ENCODE measurements at regions not wholly inside any gene's neighbourhood (a gene's known extent, or its start where the extent isn't known, plus 50 kb on each side); places are given as distances from the start of the nearest gene placed in this dataset.

GRCh38 chr1:217021956-217022355, 298.7 kb upstream of the ESRRG start:
- Histone ChIP-seq H3K4me3 (ENCODE audit: extremely low read depth, insufficient read depth, low read length, poor library complexity, severe bottlenecking) (no peak overlapping the region), H3K9me3 (ENCODE audit: control insufficient read depth, low read length) (no peaks in the 10 kb centered on the region), H3K4me1 (ENCODE audit: control insufficient read depth, insufficient read depth, low read length, poor library complexity, severe bottlenecking) (no peaks in the 10 kb centered on the region), H3K36me3 (ENCODE audit: control insufficient read depth, insufficient read depth, low read length) (no peaks in the 10 kb centered on the region), H3K27ac (ENCODE audit: low read depth, low read length, severe bottlenecking) (no peak overlapping the region)
- 100% methylated on average over 1 of the region's 2 CpGs; no CpG with 5 or more reads in 1 of the 2 experiments for WGBS, 2 experiments (ENCODE audit: insufficient coverage in 2 of 2)

- 60% methylated on average over 1 of the region's 2 CpGs; no CpG with 5 or more reads in 1 of the 2 experiments for WGBS, 2 experiments (ENCODE audit: insufficient coverage in 2 of 2)
- no peak overlapping the region for H3K27ac ChIP-seq (ENCODE audit: low read depth, low read length, severe bottlenecking)
- H3K4me3 ChIP-seq (ENCODE audit: extremely low read depth, insufficient read depth, low read length, poor library complexity, severe bottlenecking), result no peak overlapping the region
Measured at GRCh38 chr1:217021400-217021799, 298.2 kb upstream of the ESRRG start.

GRCh38 chr1:217019475-217019874, 296.2 kb upstream of the ESRRG start:
- Histone ChIP-seq H3K27ac (ENCODE audit: low read depth, low read length, severe bottlenecking) (no peak overlapping the region), H3K4me3 (ENCODE audit: extremely low read depth, insufficient read depth, low read length, poor library complexity, severe bottlenecking) (no peak overlapping the region), H3K36me3 (ENCODE audit: control insufficient read depth, insufficient read depth, low read length) (no peaks in the 10 kb centered on the region), H3K4me1 (ENCODE audit: control insufficient read depth, insufficient read depth, low read length, poor library complexity, severe bottlenecking) (no peaks in the 10 kb centered on the region), H3K9me3 (ENCODE audit: control insufficient read depth, low read length) (no peaks in the 10 kb centered on the region)
- no CpG with 5 or more reads among the region's 2 CpGs for WGBS, 2 experiments (ENCODE audit: insufficient coverage in 2 of 2)

More at GRCh38 chr1:217021400-217021799, 298.2 kb upstream of the ESRRG start:
- H3K36me3 ChIP-seq (ENCODE audit: control insufficient read depth, insufficient read depth, low read length), result no peaks in the 10 kb centered on the region
- H3K9me3 ChIP-seq (ENCODE audit: control insufficient read depth, low read length), result no peaks in the 10 kb centered on the region
- no peaks in the 10 kb centered on the region for H3K4me1 ChIP-seq (ENCODE audit: control insufficient read depth, insufficient read depth, low read length, poor library complexity, severe bottlenecking)

GRCh38 chr1:217018648-217019047, 295.4 kb upstream of the ESRRG start:
- no peaks in the 10 kb centered on the region for H3K9me3 ChIP-seq (ENCODE audit: control insufficient read depth, low read length)
- H3K27ac ChIP-seq (ENCODE audit: low read depth, low read length, severe bottlenecking), result no peak overlapping the region
- no peaks in the 10 kb centered on the region for H3K36me3 ChIP-seq (ENCODE audit: control insufficient read depth, insufficient read depth, low read length)
- H3K4me1 ChIP-seq (ENCODE audit: control insufficient read depth, insufficient read depth, low read length, poor library complexity, severe bottlenecking), result no peaks in the 10 kb centered on the region
- 85 to 89% methylated on average over 3 of the region's 3 CpGs for WGBS, 2 experiments (ENCODE audit: insufficient coverage in 2 of 2)
- H3K4me3 ChIP-seq (ENCODE audit: extremely low read depth, insufficient read depth, low read length, poor library complexity, severe bottlenecking), result no peak overlapping the region

GRCh38 chr1:217017165-217017564, 293.9 kb upstream of the ESRRG start:
- Histone ChIP-seq H3K4me3 (ENCODE audit: extremely low read depth, insufficient read depth, low read length, poor library complexity, severe bottlenecking) (no peak overlapping the region), H3K9me3 (ENCODE audit: control insufficient read depth, low read length) (no peaks in the 10 kb centered on the region), H3K36me3 (ENCODE audit: control insufficient read depth, insufficient read depth, low read length) (no peaks in the 10 kb centered on the region), H3K4me1 (ENCODE audit: control insufficient read depth, insufficient read depth, low read length, poor library complexity, severe bottlenecking) (no peaks in the 10 kb centered on the region), H3K27ac (ENCODE audit: low read depth, low read length, severe bottlenecking) (no peak overlapping the region)

GRCh38 chr1:217014066-217014465, 290.8 kb upstream of the ESRRG start:
- Histone ChIP-seq H3K9me3 (ENCODE audit: control insufficient read depth, low read length) (no peaks in the 10 kb centered on the region), H3K4me3 (ENCODE audit: extremely low read depth, insufficient read depth, low read length, poor library complexity, severe bottlenecking) (no peak overlapping the region), H3K27ac (ENCODE audit: low read depth, low read length, severe bottlenecking) (no peak overlapping the region), H3K36me3 (ENCODE audit: control insufficient read depth, insufficient read depth, low read length) (no peaks in the 10 kb centered on the region), H3K4me1 (ENCODE audit: control insufficient read depth, insufficient read depth, low read length, poor library complexity, severe bottlenecking) (no peaks in the 10 kb centered on the region)

- H3K9me3 ChIP-seq (ENCODE audit: control insufficient read depth, low read length), result no peaks in the 10 kb centered on the region
- no peaks in the 10 kb centered on the region for H3K36me3 ChIP-seq (ENCODE audit: control insufficient read depth, insufficient read depth, low read length)
- H3K4me1 ChIP-seq (ENCODE audit: control insufficient read depth, insufficient read depth, low read length, poor library complexity, severe bottlenecking), result no peaks in the 10 kb centered on the region
- H3K27ac ChIP-seq (ENCODE audit: low read depth, low read length, severe bottlenecking), result no peak overlapping the region
- no peak overlapping the region for H3K4me3 ChIP-seq (ENCODE audit: extremely low read depth, insufficient read depth, low read length, poor library complexity, severe bottlenecking)
Measured at GRCh38 chr1:217012659-217013058, 289.4 kb upstream of the ESRRG start.

GRCh38 chr1:217011097-217011496, 287.9 kb upstream of the ESRRG start:
- H3K27ac ChIP-seq (ENCODE audit: low read depth, low read length, severe bottlenecking), result no peak overlapping the region
- H3K36me3 ChIP-seq (ENCODE audit: control insufficient read depth, insufficient read depth, low read length), result no peaks in the 10 kb centered on the region
- H3K9me3 ChIP-seq (ENCODE audit: control insufficient read depth, low read length), result no peaks in the 10 kb centered on the region
- WGBS, 2 experiments (ENCODE audit: insufficient coverage in 2 of 2), result no CpG with 5 or more reads among the region's 1 CpG
- no peak overlapping the region for H3K4me3 ChIP-seq (ENCODE audit: extremely low read depth, insufficient read depth, low read length, poor library complexity, severe bottlenecking)
- no peaks in the 10 kb centered on the region for H3K4me1 ChIP-seq (ENCODE audit: control insufficient read depth, insufficient read depth, low read length, poor library complexity, severe bottlenecking)

- Histone ChIP-seq H3K27ac (ENCODE audit: low read depth, low read length, severe bottlenecking) (no peak overlapping the region), H3K4me3 (ENCODE audit: extremely low read depth, insufficient read depth, low read length, poor library complexity, severe bottlenecking) (no peak overlapping the region), H3K4me1 (ENCODE audit: control insufficient read depth, insufficient read depth, low read length, poor library complexity, severe bottlenecking) (no peaks in the 10 kb centered on the region), H3K9me3 (ENCODE audit: control insufficient read depth, low read length) (no peaks in the 10 kb centered on the region), H3K36me3 (ENCODE audit: control insufficient read depth, insufficient read depth, low read length) (no peaks in the 10 kb centered on the region)
- no CpG with 5 or more reads among the region's 2 CpGs for WGBS, 2 experiments (ENCODE audit: insufficient coverage in 2 of 2)
Measured at GRCh38 chr1:217010253-217010652, 287.0 kb upstream of the ESRRG start.

GRCh38 chr1:217009376-217009775, 286.1 kb upstream of the ESRRG start:
- Histone ChIP-seq H3K36me3 (ENCODE audit: control insufficient read depth, insufficient read depth, low read length) (no peaks in the 10 kb centered on the region), H3K27ac (ENCODE audit: low read depth, low read length, severe bottlenecking) (no peak overlapping the region), H3K4me3 (ENCODE audit: extremely low read depth, insufficient read depth, low read length, poor library complexity, severe bottlenecking) (no peak overlapping the region), H3K9me3 (ENCODE audit: control insufficient read depth, low read length) (no peaks in the 10 kb centered on the region), H3K4me1 (ENCODE audit: control insufficient read depth, insufficient read depth, low read length, poor library complexity, severe bottlenecking) (no peaks in the 10 kb centered on the region)
- 100% methylated on average over 1 of the region's 1 CpG; no CpG with 5 or more reads in 1 of the 2 experiments for WGBS, 2 experiments (ENCODE audit: insufficient coverage in 2 of 2)

- H3K36me3 ChIP-seq (ENCODE audit: control insufficient read depth, insufficient read depth, low read length), result no peaks in the 10 kb centered on the region
- no peaks in the 10 kb centered on the region for H3K9me3 ChIP-seq (ENCODE audit: control insufficient read depth, low read length)
- H3K4me3 ChIP-seq (ENCODE audit: extremely low read depth, insufficient read depth, low read length, poor library complexity, severe bottlenecking), result no peak overlapping the region
- WGBS, 2 experiments (ENCODE audit: insufficient coverage in 2 of 2), result 80 to 84% methylated on average over 1 to 3 of the region's 4 CpGs
- H3K27ac ChIP-seq (ENCODE audit: low read depth, low read length, severe bottlenecking), result no peak overlapping the region
- H3K4me1 ChIP-seq (ENCODE audit: control insufficient read depth, insufficient read depth, low read length, poor library complexity, severe bottlenecking), result no peaks in the 10 kb centered on the region
Measured at GRCh38 chr1:217004776-217005436, 281.7 kb upstream of the ESRRG start.
